DOHH2 (cell line): ENCODE measurements at regions not wholly inside any gene's neighbourhood (a gene's known extent, or its start where the extent isn't known, plus 50 kb on each side); places are given as distances from the start of the nearest gene placed in this dataset.

ENCODE experiments used
- EZH2phosphoT487 ChIP-seq: fragments of 200-600 bp; sonication (generic); IDR thresholded peaks from 2 replicates; pipeline ENCODE4 v1.6.1; 2017; ENCODE audit warnings: borderline replicate concordance, mild to moderate bottlenecking, antibody characterized with exemption, low read length, moderate library complexity, mixed read lengths
- TF ChIP-seq, protein P1 (sequence below): fragments of 200-600 bp; sonication (generic); IDR thresholded peaks from one replicate; pipeline ENCODE4 v1.5.1; 2014; ENCODE audit warnings: antibody characterized with exemption, mild to moderate bottlenecking, low read depth, low read length; ENCODE audit not compliant: poor library complexity, severe bottlenecking

- TF ChIP-seq, protein P1, sequence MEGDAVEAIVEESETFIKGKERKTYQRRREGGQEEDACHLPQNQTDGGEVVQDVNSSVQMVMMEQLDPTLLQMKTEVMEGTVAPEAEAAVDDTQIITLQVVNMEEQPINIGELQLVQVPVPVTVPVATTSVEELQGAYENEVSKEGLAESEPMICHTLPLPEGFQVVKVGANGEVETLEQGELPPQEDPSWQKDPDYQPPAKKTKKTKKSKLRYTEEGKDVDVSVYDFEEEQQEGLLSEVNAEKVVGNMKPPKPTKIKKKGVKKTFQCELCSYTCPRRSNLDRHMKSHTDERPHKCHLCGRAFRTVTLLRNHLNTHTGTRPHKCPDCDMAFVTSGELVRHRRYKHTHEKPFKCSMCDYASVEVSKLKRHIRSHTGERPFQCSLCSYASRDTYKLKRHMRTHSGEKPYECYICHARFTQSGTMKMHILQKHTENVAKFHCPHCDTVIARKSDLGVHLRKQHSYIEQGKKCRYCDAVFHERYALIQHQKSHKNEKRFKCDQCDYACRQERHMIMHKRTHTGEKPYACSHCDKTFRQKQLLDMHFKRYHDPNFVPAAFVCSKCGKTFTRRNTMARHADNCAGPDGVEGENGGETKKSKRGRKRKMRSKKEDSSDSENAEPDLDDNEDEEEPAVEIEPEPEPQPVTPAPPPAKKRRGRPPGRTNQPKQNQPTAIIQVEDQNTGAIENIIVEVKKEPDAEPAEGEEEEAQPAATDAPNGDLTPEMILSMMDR, result no peak
- no peak for TF ChIP-seq EZH2phosphoT487
These were observed 104.8 kb upstream of the BARHL2 start for GRCh38 chr1:90821788-90822359.
